Osteocyte (in vitro differentiated cells): ENCODE measurements at regions not wholly inside any gene's neighbourhood (a gene's known extent, or its start where the extent isn't known, plus 50 kb on each side); places are given as distances from the start of the nearest gene placed in this dataset.

Experiments used
- DNase-seq: peaks from one replicate; pipeline ENCODE4 v3.0.0; 2021; ENCODE audit warnings: mixed read lengths; ENCODE audit not compliant: unreplicated experiment; ENCODE audit errors: extremely low spot score
- H3K27ac Mint-ChIP-seq: one replicate; pipeline ENCODE4 v1.8.0; 2021; ENCODE audit warnings: mild to moderate bottlenecking, mixed read lengths; ENCODE audit not compliant: unreplicated experiment
- H3K27me3 Mint-ChIP-seq: one replicate; pipeline ENCODE4 v1.8.0; 2021; ENCODE audit warnings: mixed read lengths; ENCODE audit not compliant: unreplicated experiment
- H3K36me3 Mint-ChIP-seq: one replicate; pipeline ENCODE4 v1.8.0; 2021; ENCODE audit warnings: mixed read lengths; ENCODE audit not compliant: unreplicated experiment
- H3K4me1 Mint-ChIP-seq: one replicate; pipeline ENCODE4 v1.8.0; 2021; ENCODE audit warnings: mixed read lengths; ENCODE audit not compliant: unreplicated experiment
- H3K4me3 Mint-ChIP-seq: one replicate; pipeline ENCODE4 v1.8.0; 2021; ENCODE audit warnings: mild to moderate bottlenecking, moderate library complexity, mixed read lengths; ENCODE audit not compliant: unreplicated experiment
- H3K9me3 Mint-ChIP-seq: one replicate; pipeline ENCODE4 v1.8.0; 2021; ENCODE audit warnings: mixed read lengths; ENCODE audit not compliant: unreplicated experiment
- CTCF ChIP-seq: fragments of 200-600 bp; sonication (generic); IDR thresholded peaks from 2 replicates; pipeline ENCODE4 v1.5.0; 2021; ENCODE audit warnings: antibody characterized with exemption, mild to moderate bottlenecking, moderate library complexity

- no peaks in the 10 kb centered on the region for H3K4me1 Mint-ChIP-seq
- DNase-seq, result no peak
- no peaks in the 10 kb centered on the region for H3K36me3 Mint-ChIP-seq
- TF ChIP-seq CTCF, result no peak
- no peak overlapping the region for H3K4me3 Mint-ChIP-seq
- H3K27me3 Mint-ChIP-seq, result no peaks in the 10 kb centered on the region
- no peak overlapping the region for H3K27ac Mint-ChIP-seq
- peaks cover 24% of the 10 kb centered on the region for H3K9me3 Mint-ChIP-seq
Observed at GRCh38 chr10:129244298-129244697, 222.7 kb upstream of the MGMT start.

- no peak for DNase-seq
- Mint-ChIP-seq H3K27ac (no peak overlapping the region), H3K4me3 (no peak overlapping the region), H3K9me3 (peaks cover 24% of the 10 kb centered on the region), H3K4me1 (no peaks in the 10 kb centered on the region), H3K36me3 (no peaks in the 10 kb centered on the region), H3K27me3 (no peaks in the 10 kb centered on the region)
- no peak for TF ChIP-seq CTCF
Observed at GRCh38 chr10:129244757-129245156, 222.3 kb upstream of the MGMT start.

GRCh38 chr10:129253161-129253864, 213.7 kb upstream of the MGMT start:
- Mint-ChIP-seq H3K27me3 (no peaks in the 10 kb centered on the region), H3K36me3 (no peaks in the 10 kb centered on the region), H3K27ac (no peak overlapping the region), H3K9me3 (peaks cover 29% of the 10 kb centered on the region), H3K4me3 (no peak overlapping the region), H3K4me1 (no peaks in the 10 kb centered on the region)
- DNase-seq, result no peak
- TF ChIP-seq CTCF, result no peak

- no peak overlapping the region for H3K27ac Mint-ChIP-seq
- no peaks in the 10 kb centered on the region for H3K27me3 Mint-ChIP-seq
- no peak overlapping the region for H3K4me3 Mint-ChIP-seq
- peaks cover 26% of the 10 kb centered on the region for H3K9me3 Mint-ChIP-seq
- no peak for TF ChIP-seq CTCF
- H3K4me1 Mint-ChIP-seq, result no peaks in the 10 kb centered on the region
- H3K36me3 Mint-ChIP-seq, result no peaks in the 10 kb centered on the region
- no peak for DNase-seq
Observed at GRCh38 chr10:129253865-129254179, 213.2 kb upstream of the MGMT start.

- Mint-ChIP-seq H3K4me3 (no peak overlapping the region), H3K9me3 (peaks cover 10% of the 10 kb centered on the region), H3K27me3 (no peaks in the 10 kb centered on the region), H3K36me3 (no peaks in the 10 kb centered on the region), H3K27ac (no peak overlapping the region), H3K4me1 (no peaks in the 10 kb centered on the region)
- no peak for TF ChIP-seq CTCF
- no peak for DNase-seq
Observed at GRCh38 chr10:129258283-129258923, 208.6 kb upstream of the MGMT start.
